Cardiac fibroblast (primary cell): ENCODE measurements at regions not wholly inside any gene's neighbourhood (a gene's known extent, or its start where the extent isn't known, plus 50 kb on each side); places are given as distances from the start of the nearest gene placed in this dataset.
A peak's percentile ranks its signal among the peaks of the same experiment; 100 is the strongest.
"Not testable (repeated sequence)": the region's sequence is repeated elsewhere in the genome, so short reads cannot be mapped to it uniquely, and the experiment has no call there.

Experiments
- DNase-seq, 2 donors: peaks; one replicate each; pipeline versions ENCODE4 v3.0.0 to v3.0.0-alpha.2; 2010; ENCODE audit warnings: low read depth in 2 of 2
- H3K4me3 ChIP-seq, 2 donors: replicated peaks in 1 of 2; 1 replicate in 1 of 2; 2 replicates in 1 of 2; pipeline ENCODE4 v1.5.1; 2011; ENCODE audit warnings: low read depth in 2 of 2, low read length in 2 of 2, mild to moderate bottlenecking in 2 of 2, moderate library complexity in 1 of 2
- CTCF ChIP-seq: IDR thresholded peaks from one replicate; pipeline ENCODE4 v1.5.1; 2011; ENCODE audit warnings: low read depth, mild to moderate bottlenecking, low read length, inconsistent platforms

- TF ChIP-seq CTCF, result no peak
- no peak for DNase-seq
Observed at GRCh38 chr1:143718524-143718923, 253.3 kb downstream of the FAM72C start.

GRCh38 chr1:143718021-143718420, 253.8 kb downstream of the FAM72C start:
- no peak for DNase-seq
- no peak overlapping the region for H3K4me3 ChIP-seq
- TF ChIP-seq CTCF, result no peak

More at GRCh38 chr1:143718524-143718923, 253.3 kb downstream of the FAM72C start:
- no peak overlapping the region for H3K4me3 ChIP-seq

GRCh38 chr1:143717434-143717833, 254.4 kb downstream of the FAM72C start:
- no peak for TF ChIP-seq CTCF
- no peak overlapping the region for H3K4me3 ChIP-seq
- DNase-seq, result no peak

- DNase-seq, H3K4me3 ChIP-seq: not testable (repeated sequence)
Observed at GRCh38 chr1:143714913-143715312, 256.9 kb downstream of the FAM72C start.

- peak in 1 of 2 donors; percentile 8 for DNase-seq
Observed at GRCh38 chr1:143709606-143710259, 262.1 kb downstream of the FAM72C start.

GRCh38 chr1:143702739-143703138, 269.0 kb downstream of the FAM72C start:
- DNase-seq, H3K4me3 ChIP-seq: not testable (repeated sequence)

More at GRCh38 chr1:143709606-143710259, 262.1 kb downstream of the FAM72C start:
- H3K4me3 ChIP-seq, result not testable (repeated sequence)

- no peak overlapping the region for H3K4me3 ChIP-seq
- DNase-seq, result no peak
- TF ChIP-seq CTCF, result no peak
Observed at GRCh38 chr1:143699731-143700130, 272.1 kb downstream of the FAM72C start.

- no peak for TF ChIP-seq CTCF
- H3K4me3 ChIP-seq, result no peak overlapping the region
Observed at GRCh38 chr1:143699115-143699514, 272.7 kb downstream of the FAM72C start.

More at GRCh38 chr1:143699115-143699514, 272.7 kb downstream of the FAM72C start:
- DNase-seq, result no peak
